COR-L47 (cell line): ENCODE measurements at regions not wholly inside any gene's neighbourhood (a gene's known extent, or its start where the extent isn't known, plus 50 kb on each side); places are given as distances from the start of the nearest gene placed in this dataset.

Experiments used
- DNase-seq: peaks from one replicate; lab custom pipeline; 2025; lab: John Stamatoyannopoulos, UW

DNA sequence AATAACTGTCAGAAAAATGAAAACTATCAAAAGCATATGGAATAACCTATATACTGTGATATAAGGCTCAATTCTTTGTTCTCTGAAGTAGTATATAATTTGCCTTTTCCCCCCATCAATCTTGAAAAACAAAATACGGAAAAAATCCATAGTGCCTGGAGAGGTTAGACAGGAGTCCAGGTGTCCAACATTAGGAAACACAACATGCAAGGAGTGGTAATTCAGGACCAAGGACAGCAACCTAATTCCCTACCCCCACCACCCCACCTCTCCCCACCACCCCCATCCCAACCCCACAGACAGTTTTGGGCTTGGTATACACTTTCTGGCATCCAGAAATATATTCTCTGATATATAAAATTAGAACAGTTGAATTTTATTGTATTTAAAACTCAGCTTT lies 55.1 kb upstream of the SLC25A26 start:
- DNase-seq, result no peak

DNA sequence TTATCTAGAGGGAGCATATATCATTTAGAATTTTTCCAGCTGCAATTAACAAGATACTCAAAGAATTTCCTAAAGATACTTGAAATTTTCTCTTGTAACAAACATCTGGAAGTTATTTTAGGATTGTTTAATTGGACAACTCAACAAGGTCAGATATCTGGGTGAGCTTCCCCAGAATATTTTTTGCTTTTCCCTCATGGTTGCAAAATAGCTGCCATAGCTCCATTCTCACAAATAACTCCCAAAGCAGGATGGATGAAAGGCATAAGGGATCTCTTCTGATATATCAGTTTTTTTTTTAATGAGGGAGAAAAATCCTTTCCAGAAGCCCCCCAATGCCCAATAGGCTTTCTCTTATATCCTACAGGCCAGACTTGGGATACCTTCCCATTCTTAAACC lies 56.6 kb upstream of the SLC25A26 start:
- no peak for DNase-seq

DNA sequence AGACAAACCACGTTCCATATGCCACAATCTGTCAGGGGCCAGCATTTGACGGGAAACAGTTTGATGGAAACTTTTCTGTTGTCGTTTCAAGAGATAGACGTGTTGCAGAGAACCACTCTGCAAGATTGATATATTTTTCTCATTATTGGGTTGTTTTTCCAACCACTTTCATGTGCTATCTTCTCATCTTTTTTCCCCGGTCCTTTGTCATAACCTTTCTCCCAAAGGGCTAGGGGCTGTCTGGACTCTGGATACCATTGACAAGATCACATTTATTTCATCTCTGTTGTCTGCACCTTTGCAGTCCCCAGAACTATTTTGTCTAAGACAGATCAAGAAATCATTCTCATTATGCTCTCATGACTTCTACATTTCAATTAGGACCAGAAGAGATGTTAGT lies 57.6 kb upstream of the SLC25A26 start:
- no peak for DNase-seq

DNA sequence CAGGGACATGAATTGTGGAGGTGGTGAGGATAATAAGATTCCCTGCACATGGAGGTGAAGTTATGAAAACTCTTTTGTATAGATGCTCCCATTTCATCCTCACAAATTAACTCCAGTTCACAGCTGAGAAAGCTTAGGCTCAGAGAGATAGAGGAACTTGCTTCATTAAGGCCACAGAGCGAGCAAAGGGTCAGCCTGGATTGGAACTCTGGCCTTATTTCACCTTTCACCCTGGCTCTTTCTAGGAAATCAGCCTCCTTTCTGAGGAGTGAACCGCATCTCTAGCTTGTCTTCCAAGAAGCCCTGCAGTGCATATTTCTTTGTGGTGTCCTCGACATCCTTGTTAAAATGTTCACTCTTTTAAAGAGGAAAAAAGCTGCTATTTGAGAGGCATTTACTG lies 58.0 kb upstream of the SLC25A26 start:
- DNase-seq, result no peak

DNA sequence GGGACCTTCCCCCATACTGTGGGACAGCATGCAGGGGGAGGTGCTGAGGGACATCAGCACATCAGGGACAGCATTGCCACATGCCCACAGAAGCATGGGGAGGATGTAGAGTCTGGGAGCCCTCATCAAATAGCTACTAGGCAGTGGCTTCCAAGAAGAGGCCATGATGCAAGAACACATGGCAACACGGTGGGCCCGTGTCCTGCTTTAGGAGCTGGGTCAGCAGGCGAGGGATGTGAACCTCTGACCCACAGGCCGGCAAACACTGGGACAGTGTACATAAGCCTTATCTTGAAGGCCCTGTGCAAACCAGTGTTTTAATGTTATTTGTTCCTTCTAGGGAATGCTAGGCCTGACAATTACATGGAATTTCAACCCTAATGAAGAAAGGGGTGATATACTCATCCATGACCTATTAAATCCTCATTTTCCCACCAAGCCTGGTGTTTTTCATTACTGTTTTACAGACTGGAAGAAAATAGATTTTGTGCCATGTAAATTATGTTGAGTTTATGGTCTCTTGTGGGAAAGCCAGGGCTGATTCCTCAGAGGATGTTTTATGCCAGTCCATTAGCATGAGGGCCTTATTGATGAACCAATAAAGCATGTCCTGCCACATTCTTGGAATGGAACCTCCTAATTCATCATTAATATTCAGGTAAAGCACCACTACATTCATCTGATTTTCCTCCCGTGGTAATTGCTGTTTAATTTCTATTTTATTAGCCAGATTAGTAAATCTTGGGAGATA lies 61.7 kb upstream of the SLC25A26 start:
- no peak for DNase-seq

DNA sequence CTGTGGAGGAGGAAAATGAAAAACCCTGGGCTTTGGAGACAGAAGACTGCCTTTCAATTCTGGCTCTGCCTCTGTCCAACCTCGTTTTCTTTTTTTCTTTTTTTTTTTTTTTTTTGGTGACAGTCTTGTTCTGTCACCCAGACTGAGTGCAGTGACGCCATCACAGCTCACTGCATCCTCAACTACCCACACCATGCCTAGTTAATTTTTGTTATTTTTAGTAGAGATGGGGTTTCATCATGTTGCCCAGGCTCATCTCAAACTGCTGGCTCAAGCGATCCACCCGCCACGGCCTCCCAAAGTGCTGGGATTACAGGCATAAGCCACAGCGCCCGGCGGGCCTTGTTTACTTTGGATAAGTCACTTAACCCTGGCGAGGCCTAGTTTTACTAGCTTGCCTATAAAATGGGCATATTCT lies 66.3 kb upstream of the SLC25A26 start:
- no peak for DNase-seq

DNA sequence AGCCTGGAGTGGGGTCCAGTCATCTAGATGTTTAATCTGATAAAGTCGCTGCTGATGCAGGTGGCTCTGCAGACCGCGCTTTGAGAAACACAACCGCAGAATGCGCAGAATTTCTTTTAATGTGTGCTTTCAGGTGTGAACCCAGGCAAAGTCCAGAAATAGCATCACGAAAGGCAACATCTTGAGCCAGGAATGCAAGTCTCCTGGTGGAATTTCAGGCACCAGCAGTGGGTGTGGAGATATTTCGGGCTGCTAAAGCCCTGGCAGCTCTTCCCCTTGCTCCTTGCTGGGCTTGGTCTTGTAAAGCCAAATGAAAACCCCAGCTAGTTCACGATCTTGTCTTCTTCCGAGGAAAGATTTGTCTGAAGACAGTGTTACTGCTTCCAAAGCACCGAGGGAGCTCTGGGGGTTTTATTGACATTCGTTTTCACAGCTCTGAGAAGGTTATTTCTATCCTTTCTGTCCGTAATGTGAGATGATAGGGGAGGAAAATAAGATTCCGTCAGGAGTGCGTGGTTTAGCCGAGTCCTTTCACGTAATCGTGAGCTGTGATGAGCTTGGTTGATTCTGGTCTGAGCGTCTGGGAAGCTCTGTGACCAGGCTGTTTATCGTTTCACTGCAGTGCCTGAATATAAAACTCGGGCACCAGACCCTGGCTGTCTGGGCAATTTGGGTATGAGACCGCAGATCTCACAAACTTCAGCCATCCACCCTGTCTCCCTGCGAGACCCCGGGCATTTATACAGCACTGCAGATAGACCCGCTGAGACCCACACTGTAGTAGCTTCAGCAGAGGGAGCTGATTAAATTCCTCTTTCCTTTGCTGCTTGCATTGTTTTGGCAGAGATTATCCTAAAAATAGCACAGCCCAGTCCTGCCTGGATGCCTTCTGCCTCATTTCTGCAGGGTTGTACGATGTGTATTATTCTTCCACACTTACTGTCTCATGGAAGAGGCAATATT lies 67.0 kb upstream of the SLC25A26 start:
- no peak for DNase-seq

DNA sequence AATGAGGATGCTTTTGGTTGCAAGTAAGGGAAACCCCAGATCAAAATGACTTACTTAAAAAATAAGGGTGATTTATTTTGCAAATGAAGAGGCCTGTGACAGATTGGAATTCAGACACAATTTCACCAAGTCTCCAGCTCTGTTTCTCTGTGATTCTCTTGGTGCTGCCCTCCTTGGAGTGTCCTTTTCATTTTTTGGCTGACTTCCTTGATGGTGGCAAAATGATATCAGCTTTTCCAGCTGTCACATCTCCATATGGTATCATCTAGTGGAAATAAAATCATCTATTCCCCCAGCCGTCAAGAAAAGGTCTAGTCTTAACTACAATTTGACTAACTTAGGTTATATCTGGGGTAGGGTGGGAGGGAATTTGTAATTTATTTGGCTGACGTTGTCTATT lies 68.5 kb upstream of the SLC25A26 start:
- DNase-seq, result no peak

DNA sequence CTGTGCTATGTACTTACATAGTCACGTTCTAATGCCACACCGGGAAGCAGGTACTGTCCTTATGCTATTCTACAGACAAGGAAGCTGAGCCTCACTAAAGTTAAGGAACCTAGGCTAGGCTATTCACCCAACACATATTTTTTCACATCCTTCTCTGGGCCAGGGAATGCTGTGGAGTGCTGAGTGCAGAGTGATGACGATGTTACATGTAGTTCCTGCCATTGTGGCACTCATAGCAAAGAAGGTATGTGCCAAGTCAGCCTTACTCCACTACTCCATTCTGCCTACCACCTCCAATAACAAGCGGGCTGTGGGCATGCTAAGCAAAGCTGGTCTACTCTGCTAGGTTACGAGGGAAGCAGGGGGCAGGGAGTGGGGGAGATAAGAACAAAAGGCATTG lies 69.8 kb upstream of the SLC25A26 start:
- DNase-seq, result no peak

DNA sequence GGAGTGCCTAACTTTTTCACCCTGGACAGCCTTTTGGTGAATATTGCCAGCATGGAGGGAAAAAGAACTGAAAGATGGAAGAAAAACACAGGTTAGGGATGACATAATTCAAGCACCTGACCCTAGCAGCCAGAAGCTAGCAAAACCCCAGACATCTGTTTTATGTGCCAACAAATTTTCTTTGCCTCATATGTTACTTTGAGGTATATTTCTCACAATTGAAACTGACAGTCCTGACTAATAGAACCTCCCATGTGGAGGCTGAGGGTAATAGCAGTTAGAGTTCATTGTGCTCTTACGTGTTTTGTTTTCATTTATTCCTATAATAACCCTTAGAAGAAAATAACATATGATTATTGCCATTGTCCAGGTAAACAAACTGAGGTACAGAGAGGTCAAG lies 71.5 kb upstream of the SLC25A26 start:
- no peak for DNase-seq

DNA sequence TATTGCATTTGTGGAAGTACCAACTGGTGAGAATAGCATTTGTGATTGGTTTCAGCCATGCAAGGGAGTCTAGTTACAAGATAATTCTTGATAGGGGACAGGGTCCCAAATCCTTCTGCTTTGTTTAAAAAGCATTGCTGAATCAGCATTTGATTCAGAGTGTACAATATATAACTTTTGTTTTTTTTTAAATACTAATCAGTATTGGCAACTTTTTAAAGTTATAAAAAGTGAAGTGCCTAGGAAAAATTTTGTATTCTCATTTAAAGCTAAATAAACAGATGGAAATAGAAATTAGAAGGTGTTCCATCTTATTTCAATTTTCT lies 75.4 kb upstream of the SLC25A26 start:
- no peak for DNase-seq

DNA sequence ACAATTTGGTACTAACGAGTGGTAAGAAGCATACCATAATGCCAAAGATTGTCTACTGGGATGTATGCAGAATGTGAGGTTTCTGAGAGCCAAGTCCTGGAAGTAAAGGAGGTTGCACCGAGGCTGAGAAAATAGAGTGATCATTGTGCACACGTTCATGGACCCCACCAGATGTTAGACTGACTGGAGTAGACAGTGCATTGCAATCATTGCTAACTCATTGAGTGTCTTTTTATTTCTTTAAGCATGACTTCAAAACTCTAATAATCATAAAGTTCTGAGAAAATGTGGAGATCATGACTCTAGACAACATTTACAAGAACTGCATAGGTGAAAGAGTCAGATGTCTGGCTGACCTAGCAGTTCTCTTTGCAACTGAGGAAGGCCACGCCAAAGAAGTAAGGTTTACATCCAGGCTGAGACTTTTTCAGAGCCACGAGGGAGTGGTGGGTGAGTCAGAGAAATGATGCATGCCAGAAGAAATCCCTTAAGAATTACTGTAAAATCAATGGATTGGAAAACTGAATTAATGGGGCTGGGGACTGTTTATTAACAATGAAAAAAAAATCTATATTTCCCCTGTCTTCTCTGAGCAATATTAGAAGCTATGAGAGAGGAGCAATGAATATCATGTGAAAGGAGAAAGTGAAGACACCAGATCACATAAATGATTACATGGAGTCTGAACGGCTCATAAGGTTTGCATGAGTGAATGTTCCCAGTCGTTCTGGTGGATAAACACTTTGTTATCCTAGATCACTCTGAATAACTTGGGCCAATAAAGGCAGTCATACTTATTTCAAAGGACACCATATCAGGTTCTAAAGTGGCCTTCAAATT lies 76.0 kb upstream of the SLC25A26 start:
- DNase-seq, result no peak

DNA sequence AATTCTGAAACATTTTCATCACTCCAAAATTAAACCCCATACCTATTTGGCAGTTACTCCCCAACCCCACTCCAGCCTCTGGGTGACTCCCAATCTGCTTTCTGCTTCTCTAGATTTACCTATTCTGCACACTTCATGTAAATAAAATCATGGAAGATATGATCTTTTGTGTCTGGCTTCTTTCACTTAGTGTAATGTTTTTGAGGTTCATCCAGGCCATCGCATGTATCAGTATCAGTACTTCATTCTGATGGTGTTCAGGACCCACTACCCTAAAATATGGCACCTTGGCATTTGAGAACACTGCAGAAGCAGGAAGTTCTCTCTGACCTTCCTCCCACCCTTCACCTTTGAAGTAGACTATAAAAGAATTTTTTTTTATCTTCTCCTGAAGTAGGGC lies 78.7 kb upstream of the SLC25A26 start:
- no peak for DNase-seq

DNA sequence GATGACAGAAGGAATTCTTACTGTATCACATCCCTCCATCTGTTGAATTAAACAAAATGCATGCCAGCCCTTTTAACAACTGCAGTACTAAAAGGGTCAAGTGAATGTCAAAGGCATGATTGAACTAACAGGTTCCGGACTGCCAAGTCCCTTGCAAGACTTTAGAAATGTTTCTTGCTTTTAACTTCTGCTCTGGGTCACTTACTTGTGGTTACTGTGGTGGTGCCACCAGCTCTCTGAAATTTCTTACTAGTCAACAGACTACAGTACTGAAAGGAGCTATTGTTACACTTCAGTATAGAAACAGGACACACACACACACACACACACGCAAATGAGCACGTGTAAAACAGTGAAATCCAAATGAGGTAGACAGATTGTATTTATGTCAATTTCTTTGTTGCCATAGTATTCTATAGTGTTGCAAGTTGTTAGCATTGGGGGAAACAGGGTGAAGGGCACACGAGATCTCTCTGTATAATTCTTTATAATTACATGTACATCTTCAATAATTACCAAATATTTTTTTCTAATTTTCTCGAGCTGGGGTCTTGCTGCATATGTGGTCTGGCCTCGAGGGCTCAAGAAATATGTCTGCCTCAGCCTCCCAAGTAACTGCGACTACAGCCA lies 79.9 kb upstream of the SLC25A26 start:
- no peak for DNase-seq

DNA sequence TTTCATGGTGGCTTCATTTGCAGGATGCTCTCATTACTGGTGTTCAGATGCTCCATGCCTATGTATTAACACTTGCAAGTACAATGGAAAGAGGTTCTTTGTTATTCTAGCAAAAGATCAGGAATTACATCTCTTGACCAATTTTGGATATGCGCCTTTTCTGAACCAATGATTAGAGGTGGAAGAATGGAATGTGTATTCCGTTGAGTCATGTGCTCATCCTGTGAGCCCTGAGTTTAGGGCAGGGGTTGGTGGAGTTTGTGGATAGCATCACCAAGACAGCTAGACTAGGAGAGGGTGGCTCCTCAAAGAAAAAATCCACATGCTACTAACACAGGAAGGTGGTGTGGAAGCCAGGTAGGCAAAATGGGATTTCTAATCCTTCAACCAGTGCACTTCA lies 80.7 kb upstream of the SLC25A26 start:
- no peak for DNase-seq

DNA sequence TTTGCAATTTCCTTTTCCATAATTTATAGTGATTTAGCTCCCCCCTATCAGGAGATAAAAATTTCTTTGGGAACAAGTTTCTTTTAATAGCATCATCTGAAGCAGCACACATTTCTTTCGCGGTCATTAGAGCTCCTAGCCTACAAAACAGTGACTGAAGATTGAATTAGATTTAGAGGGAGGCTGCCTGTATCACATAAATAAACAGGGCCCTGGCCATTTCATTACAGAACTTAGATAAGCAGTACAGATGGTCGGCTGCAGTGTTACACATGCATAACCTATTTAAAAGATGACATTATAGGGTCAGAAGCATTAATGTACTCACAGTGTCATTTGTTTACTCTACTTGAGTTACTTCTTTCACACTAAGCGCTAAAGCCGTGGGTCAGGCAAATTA lies 81.4 kb upstream of the SLC25A26 start:
- no peak for DNase-seq

DNA sequence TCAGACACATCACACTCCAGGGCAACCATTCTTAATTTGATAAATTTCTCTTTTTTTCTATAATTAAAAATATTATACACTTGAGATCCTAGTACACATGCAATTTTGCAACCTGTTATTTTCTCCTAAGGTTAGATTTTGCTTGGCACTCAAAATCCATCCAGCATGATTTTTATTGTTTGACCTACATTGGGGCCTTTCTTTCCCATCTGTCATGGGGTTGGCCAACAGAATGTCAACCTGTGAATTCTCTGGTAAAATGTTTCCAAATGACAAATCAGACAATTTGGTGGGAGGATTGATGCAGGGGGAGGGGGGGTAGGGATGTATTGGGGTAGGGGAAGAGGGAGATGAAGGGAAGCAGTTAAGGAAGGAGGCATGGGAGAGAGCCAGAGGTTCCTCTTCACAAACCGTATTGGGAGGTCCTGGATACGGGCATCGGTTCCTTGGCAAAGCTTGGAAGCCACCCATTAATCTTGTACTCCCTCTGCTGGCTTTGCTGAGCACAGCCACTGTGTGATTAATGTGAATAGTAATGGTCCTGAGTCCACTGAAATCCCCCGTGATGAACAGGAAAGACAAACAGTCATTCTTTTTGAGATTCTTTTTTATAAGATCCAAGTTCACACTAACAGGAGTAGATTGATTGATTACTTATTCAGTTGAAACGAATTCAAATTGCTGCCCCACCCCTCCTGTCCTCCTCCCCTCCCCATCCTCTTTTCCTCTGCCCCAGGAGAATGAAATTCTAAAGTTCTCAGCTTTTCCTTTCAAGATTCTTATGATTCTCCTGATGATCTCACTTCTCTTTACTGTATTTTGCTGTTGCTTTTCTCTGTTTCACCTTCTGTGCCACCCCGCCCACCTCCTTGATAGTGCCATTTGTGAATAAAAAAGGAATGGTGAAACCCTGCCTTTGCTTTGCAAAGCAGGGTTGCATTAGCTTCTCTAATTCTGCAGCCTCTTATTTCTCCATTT lies 82.2 kb upstream of the SLC25A26 start:
- peak; percentile 31 for DNase-seq

DNA sequence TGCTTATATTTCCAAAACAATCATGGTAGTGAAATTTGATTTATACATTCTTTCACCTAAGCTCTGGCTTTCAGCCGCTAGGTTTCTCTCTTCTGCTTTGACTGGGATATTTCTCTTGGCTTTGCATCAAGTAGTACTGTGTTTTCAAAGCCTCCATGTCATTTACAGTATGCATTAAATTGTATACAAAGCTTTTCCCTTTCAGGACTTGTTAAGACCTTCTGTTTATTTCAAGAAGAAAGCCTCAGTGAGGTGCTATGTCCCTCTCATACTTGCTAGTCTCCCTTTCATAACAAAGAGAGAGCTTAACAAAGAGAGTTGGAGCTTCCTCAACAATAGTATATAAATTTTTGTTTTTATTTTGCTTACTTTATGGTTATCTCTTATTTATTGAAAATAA lies 84.2 kb upstream of the SLC25A26 start:
- DNase-seq, result no peak

DNA sequence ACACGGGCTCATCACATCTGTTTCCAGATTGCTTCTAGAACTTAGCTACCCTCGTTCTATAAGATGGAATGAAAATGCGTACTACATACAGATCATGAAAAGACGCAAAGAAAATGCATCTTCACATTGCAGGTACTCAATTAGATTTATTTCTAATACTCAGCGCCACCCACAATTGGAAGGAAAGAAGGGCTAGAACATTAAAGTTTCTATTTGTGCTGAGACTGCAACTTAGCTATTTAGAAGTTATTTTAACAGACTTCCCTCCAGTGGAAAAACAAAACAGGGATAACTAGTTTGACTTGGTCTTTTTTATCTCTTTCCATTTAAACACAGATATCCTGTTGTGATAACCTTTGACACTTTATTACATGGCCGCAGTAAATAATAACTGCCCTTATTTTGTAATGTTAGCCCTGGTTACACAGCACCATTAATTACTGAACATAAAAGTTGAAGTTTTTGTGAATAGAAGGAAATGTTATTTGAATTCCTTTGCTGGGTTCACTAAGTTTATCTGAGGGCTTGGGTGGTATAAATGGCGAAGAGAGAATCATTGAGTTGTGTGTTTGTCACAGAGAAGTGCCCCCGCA lies 86.9 kb upstream of the SLC25A26 start:
- DNase-seq, result no peak

DNA sequence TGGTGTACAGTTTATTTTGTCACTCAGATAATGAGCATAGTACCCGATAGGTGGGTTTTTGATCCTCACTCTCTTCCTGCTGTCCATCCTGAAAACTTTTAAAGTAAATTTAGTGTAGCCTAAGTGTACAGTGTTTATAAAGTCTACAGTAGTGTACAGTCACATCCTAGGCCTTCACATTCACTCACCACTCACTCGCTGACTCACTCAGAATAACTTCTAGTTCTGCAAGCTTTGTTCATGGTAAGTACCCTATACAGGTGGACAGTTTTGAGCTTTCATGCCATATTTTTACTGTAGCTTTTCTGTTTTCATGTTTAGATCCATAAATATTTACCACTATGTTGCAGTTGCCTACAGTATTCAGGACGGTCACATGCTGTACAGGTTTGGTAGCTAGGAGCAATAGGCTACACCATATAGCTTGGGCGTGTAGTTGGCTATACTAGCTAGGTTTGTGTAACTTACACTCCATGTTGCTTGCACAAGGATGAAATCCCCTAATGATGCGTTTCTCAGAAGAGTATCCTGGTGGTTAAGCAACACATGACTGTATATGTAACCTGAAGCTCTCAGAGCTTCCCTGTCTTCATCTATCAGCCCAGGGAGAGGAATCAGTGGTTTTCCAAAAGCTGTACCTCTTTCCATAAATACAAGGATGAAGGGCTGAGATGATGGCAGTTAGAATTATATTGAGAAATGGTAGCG lies 87.6 kb upstream of the SLC25A26 start:
- no peak for DNase-seq
